Small intestine (tissue), 7 donors: ENCODE measurements at regions not wholly inside any gene's neighbourhood (a gene's known extent, or its start where the extent isn't known, plus 50 kb on each side); places are given as distances from the start of the nearest gene placed in this dataset.
"Not testable (repeated sequence)": the region's sequence is repeated elsewhere in the genome, so short reads cannot be mapped to it uniquely, and the experiment has no call there.

Experiments used
- DNase-seq, 2 donors: peaks; one replicate each; pipeline versions ENCODE4 v3.0.0 to v3.0.0-alpha.2; 2013
- FAIRE-seq: peaks from 2 replicates; lab custom pipeline; 2012; peaks lifted over from hg19 to GRCh38; lab: Jason Lieb, UNC
- H3K27ac ChIP-seq, 3 donors: one replicate each; pipeline ENCODE4 v1.5.1; 2013; ENCODE audit warnings: low read length in 2 of 3, mild to moderate bottlenecking in 2 of 3, control low read depth in 1 of 3, inconsistent platforms in 1 of 3, low read depth in 1 of 3, moderate library complexity in 1 of 3
- H3K27me3 ChIP-seq, 3 donors: one replicate each; pipeline ENCODE4 v1.6.1; 2013; ENCODE audit warnings: low read length in 3 of 3, inconsistent platforms in 1 of 3; ENCODE audit not compliant: control insufficient read depth in 3 of 3, insufficient read depth in 3 of 3
- H3K36me3 ChIP-seq, 3 donors: one replicate each; pipeline ENCODE4 v1.6.1; 2013; ENCODE audit warnings: low read length in 3 of 3, inconsistent platforms in 1 of 3, low read depth in 1 of 3, mild to moderate bottlenecking in 1 of 3, moderate library complexity in 1 of 3; ENCODE audit not compliant: control insufficient read depth in 3 of 3, insufficient read depth in 2 of 3
- H3K4me1 ChIP-seq, 3 donors: one replicate each; pipeline ENCODE4 v1.6.1; 2013; ENCODE audit warnings: low read length in 2 of 3, inconsistent platforms in 1 of 3, low read depth in 1 of 3, mild to moderate bottlenecking in 1 of 3, moderate library complexity in 1 of 3; ENCODE audit not compliant: control insufficient read depth in 3 of 3, insufficient read depth in 2 of 3
- H3K4me3 ChIP-seq, 3 donors: one replicate each; pipeline ENCODE4 v1.5.1; 2013; ENCODE audit warnings: low read length in 3 of 3, control low read depth in 1 of 3, inconsistent platforms in 1 of 3, low read depth in 1 of 3, mild to moderate bottlenecking in 1 of 3, moderate library complexity in 1 of 3
- H3K9me3 ChIP-seq, 2 donors: one replicate each; pipeline ENCODE4 v1.6.1; 2013; ENCODE audit warnings: low read depth in 1 of 2, low read length in 1 of 2; ENCODE audit not compliant: control insufficient read depth in 2 of 2, insufficient read depth in 1 of 2
- WGBS, 3 donors: extraction: QIAGEN DNeasy Blood & Tissue Kit; methylation state at CpG; one replicate each; pipeline ENCODE4 v1.1.7; 2013; 5-methylcytosine and 5-hydroxymethylcytosine counted together
- donor health status: healthy with polysubstance abuse.
- donor health status: control.
- donor health status: control.
- donor health status: Bipolar disorder and iron deficiency.
- donor health status: healthy.

DNA sequence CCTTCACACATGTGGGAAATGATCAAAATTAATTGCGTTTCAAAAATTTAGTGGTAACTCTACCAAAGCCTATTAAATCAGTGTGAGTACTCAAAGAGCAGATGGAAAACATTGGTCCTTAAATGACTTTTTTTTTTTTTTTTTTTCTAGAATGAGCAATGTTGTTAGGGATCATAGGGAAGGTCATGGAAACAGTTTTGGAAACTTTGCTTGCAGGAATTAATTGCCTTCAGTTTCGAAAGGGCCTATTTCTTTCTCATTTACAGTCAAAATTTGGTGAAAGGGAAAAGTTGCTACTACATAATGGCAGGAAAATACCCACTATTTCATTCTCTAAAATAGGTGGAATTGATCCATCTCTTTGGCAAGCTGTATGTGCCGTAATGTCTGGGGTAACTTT, 160.9 kb downstream of the RTL9 start:
- FAIRE-seq: no peak

DNA sequence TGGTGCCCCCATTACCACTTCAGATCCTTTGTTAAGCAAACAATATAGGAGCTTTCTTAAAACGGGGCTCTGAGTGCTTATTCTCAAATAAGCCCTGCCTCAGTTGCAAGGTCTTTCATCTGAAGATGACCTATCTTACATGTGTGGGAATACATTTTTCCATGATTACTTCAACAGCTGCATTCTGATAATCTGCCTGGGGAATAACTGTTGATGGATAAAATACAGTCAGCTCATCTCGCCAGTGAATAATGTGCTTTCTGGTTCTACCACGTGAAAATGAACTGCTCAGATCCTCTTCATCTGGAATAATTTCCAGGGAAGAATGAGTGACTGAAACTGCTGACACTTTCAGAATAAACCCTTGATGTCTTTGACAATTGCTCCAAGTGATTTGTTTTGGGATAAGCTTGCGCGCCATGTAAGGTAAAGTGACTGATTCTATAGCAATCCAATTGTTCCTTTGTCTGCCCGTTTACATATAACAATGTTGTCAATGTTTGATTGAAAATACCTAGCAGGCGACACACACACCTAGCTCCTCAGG, 161.3 kb downstream of the RTL9 start:
- no peaks in the 10 kb centered on the region for H3K36me3 ChIP-seq
- H3K4me1 ChIP-seq: no peaks in the 10 kb centered on the region
- no peaks in the 10 kb centered on the region for H3K9me3 ChIP-seq
- no peak overlapping the region for H3K4me3 ChIP-seq
- H3K27ac ChIP-seq: no peak overlapping the region
- no peak for DNase-seq
- 69 to 82% (median 76%) methylated on average over 7 of the region's 7 CpGs for WGBS, 3 donors
- no peaks in the 10 kb centered on the region for H3K27me3 ChIP-seq
- no peak for FAIRE-seq

More for the DNA sequence above, 160.9 kb downstream of the RTL9 start:
- Histone ChIP-seq H3K4me1 (no peaks in the 10 kb centered on the region), H3K27me3 (no peaks in the 10 kb centered on the region), H3K4me3 (no peak overlapping the region), H3K9me3 (no peaks in the 10 kb centered on the region), H3K36me3 (no peaks in the 10 kb centered on the region), H3K27ac (no peak overlapping the region)
- DNase-seq: no peak
- WGBS, 3 donors: 73 to 81% (median 78%) methylated on average over 3 of the region's 3 CpGs

DNA sequence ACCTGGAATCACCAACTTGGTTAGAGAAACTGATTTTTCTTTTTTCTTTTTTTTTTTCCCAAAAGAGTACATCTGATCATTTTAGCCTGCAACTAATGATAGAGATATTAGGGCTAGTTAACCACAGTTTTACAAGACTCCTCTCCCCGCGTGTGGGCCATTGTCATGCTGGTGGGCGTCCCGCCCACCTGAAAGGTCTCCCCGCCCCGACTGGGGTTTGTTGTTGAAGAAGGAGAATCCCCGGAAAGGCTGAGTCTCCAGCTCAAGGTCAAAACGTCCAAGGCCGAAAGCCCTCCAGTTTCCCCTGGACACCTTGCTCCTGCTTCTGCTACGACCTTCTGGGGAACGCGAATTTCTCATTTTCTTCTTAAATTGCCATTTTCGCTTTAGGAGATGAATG, 162.0 kb downstream of the RTL9 start:
- not testable (repeated sequence) for H3K4me1 ChIP-seq, FAIRE-seq, DNase-seq, H3K27ac ChIP-seq, H3K36me3 ChIP-seq, H3K9me3 ChIP-seq, H3K27me3 ChIP-seq, H3K4me3 ChIP-seq
- 55 to 76% (median 66%) methylated on average over 10 to 13 of the region's 13 CpGs for WGBS, 3 donors

DNA sequence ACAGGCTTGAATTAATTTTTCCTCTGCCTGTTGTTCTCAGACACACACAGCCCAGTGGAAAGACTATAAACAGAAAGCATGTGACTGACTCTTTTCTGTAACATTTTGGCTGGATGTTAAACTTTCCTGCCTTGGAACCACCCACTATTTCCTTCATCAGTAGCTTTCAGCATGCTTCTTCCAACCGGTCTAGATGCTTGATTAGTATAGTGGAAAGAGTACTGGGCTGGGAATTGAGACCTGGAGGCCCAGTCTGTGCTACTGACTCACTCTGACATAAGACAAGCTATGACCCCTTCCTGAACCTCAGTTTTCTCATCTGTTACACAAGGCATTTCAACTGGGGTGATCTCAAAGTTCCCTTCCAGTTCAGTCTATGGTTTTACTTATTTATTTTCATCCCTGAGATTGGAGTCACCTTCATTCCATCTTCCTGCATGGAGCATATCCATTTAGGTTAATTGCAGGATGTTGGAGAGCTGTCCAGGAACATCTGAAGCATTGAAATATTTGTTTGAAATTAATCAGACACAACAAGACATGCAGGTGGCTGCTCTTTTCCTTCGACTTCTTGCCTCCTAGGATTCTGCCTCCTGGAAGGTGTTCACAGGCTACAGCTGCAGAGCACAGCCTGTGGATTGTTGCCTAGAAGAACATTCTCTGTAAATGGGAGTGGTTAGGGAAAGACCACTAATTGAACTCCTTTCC, 173.4 kb downstream of the RTL9 start:
- FAIRE-seq: no peak
- Histone ChIP-seq H3K4me1 (no peaks in the 10 kb centered on the region), H3K27ac (no peak overlapping the region), H3K4me3 (no peak overlapping the region), H3K27me3 (no peaks in the 10 kb centered on the region), H3K9me3 (no peaks in the 10 kb centered on the region), H3K36me3 (no peaks in the 10 kb centered on the region)
- 58 to 69% (median 62%) methylated on average over 2 of the region's 2 CpGs for WGBS, 3 donors
- DNase-seq: no peak

DNA sequence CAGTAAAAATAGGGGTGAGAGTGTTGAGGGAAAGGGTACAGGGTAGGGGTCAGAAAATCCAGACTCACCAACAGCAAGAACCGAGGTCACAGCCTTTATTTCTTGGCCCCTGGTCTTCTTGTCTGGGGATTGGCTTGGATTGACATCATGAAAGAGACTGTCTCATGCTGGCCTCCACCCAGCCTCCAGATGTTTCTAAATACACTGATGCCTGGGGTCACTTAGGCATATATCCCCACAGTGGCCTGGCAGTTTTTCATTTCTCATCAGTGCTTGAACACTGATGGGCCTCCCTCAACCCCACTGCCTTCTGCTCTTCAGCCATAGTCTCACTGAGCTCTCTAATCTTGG, 173.9 kb downstream of the RTL9 start:
- Histone ChIP-seq H3K4me1 (no peaks in the 10 kb centered on the region), H3K9me3 (no peaks in the 10 kb centered on the region), H3K4me3 (no peak overlapping the region), H3K27me3 (no peaks in the 10 kb centered on the region), H3K27ac (no peak overlapping the region), H3K36me3 (no peaks in the 10 kb centered on the region)
- no peak for FAIRE-seq
- DNase-seq: no peak
- WGBS, 3 donors: 45 to 50% (median 47%) methylated on average over 1 of the region's 1 CpG

DNA sequence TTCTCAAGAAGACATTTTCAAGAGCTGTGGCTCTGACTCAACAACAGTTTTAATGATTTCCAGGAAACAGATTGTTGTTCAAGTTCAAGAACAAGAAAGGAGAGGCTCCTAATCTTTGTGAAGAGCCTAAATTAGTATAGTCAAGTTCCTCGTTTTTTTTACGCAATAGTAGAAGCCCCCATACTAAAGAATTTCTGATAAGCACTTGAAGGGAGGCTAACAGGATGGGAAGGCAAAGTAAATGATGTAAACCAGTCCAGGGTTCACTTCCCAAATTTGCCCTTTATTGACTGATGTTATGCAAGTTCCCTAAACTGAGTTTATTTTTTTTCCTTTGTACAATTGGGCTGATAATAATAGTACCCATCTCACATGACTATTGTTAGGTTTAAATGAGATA, 178.2 kb downstream of the RTL9 start:
- H3K9me3 ChIP-seq: no peaks in the 10 kb centered on the region
- no peak for FAIRE-seq

DNA sequence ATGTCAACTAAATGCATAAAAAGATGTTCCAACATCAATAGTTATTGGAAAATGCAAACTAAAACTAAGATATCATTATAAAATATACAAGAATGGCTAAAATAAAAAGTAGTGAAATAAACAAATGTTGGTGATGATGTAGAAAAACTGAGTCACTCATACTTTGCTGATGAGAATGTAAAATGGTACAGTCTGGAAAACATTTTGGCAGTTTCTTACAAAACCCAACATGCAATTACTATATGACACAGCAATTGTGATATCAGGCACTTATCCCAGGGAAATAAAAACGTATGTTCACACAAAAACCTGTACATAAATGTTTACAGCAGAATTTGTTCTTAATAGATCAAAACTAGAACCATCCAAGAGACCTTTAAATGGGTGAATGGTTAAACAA, 182.6 kb downstream of the RTL9 start:
- H3K36me3 ChIP-seq: no peaks in the 10 kb centered on the region
- H3K4me3 ChIP-seq: no peak overlapping the region
- no peaks in the 10 kb centered on the region for H3K9me3 ChIP-seq
- no peak overlapping the region for H3K27ac ChIP-seq
- no peaks in the 10 kb centered on the region for H3K27me3 ChIP-seq
- FAIRE-seq (no peak), DNase-seq (no peak)
- WGBS, 3 donors: 27 to 60% (median 38%) methylated on average over 1 of the region's 1 CpG
- H3K4me1 ChIP-seq: no peaks in the 10 kb centered on the region

More for the DNA sequence above, 178.2 kb downstream of the RTL9 start:
- Histone ChIP-seq H3K4me1 (no peaks in the 10 kb centered on the region), H3K36me3 (no peaks in the 10 kb centered on the region), H3K4me3 (no peak overlapping the region), H3K27ac (no peak overlapping the region), H3K27me3 (no peaks in the 10 kb centered on the region)
- no peak for DNase-seq
- 41 to 59% (median 41%) methylated on average over 2 of the region's 2 CpGs for WGBS, 3 donors

DNA sequence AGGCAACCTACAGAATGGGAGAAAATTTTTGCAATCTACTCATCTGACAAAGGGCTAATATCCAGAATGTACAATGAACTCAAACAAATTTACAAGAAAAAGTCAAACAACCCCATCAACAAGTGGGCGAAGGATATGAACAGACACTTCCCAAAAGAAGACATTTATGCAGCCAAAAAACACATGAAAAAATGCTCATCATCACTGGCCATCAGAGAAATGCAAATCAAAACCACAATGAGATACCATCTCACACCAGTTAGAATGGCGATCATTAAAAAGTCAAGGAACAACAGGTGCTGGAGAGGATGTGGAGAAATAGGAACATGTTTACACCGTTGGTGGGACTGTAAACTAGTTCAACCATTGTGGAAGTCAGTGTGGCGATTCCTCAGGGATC, 192.2 kb downstream of the RTL9 start:
- not testable (repeated sequence) for H3K27ac ChIP-seq, H3K4me1 ChIP-seq, H3K36me3 ChIP-seq, DNase-seq, FAIRE-seq, H3K9me3 ChIP-seq, H3K27me3 ChIP-seq, H3K4me3 ChIP-seq
- 76 to 88% (median 84%) methylated on average over 4 of the region's 4 CpGs for WGBS, 3 donors

DNA sequence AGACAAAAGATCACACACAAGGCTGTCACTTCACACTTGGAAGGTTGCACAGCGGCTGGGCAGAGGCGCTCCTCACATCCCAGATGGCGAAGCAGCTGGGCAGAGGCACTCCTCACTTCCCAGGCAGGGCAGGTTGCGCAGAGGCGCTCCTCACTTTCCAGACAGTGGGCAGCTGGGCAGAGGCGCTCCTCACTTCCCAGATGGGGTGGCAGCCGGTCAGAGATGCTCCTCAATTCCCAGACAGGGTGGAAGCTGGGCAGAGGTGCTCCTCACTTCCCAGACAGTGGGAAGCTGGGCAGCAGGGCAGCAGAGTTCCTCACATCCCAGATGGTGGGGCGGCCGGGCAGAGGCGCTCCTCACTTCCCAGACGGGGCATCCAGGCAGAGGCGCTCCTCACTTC, 199.2 kb downstream of the RTL9 start:
- no peaks in the 10 kb centered on the region for H3K4me1 ChIP-seq
- H3K36me3 ChIP-seq: no peaks in the 10 kb centered on the region
- no peak overlapping the region for H3K27ac ChIP-seq
- no peak for FAIRE-seq
- no peaks in the 10 kb centered on the region for H3K27me3 ChIP-seq
- DNase-seq: no peak
- H3K9me3 ChIP-seq: no peaks in the 10 kb centered on the region
- 92 to 96% (median 94%) methylated on average over 7 to 12 of the region's 12 CpGs for whole genome bisulfite sequencing, 3 donors
- no peak overlapping the region for H3K4me3 ChIP-seq
